Middle frontal gyrus (tissue), 1 donor: ENCODE measurements at regions not wholly inside any gene's neighbourhood (a gene's known extent, or its start where the extent isn't known, plus 50 kb on each side); places are given as distances from the start of the nearest gene placed in this dataset.
"Not testable (repeated sequence)": the region's sequence is repeated elsewhere in the genome, so short reads cannot be mapped to it uniquely, and the experiment has no call there.

Experiments used
- DNase-seq: peaks from one replicate; pipeline ENCODE4 v3.0.0-alpha.2; 2015; ENCODE audit warnings: low spot score; ENCODE audit errors: extremely low spot score

GRCh38 chr3:178320456-178321351 is 215.5 kb upstream of the KCNMB2 start:
- no peak for DNase-seq

- DNase-seq = no peak
Observed at GRCh38 chr3:178324356-178324755, 211.9 kb upstream of the KCNMB2 start.

GRCh38 chr3:178325330-178325729 is 210.9 kb upstream of the KCNMB2 start:
- no peak for DNase-seq

GRCh38 chr3:178329936-178330335 is 206.3 kb upstream of the KCNMB2 start:
- no peak for DNase-seq

- no peak for DNase-seq
Observed at GRCh38 chr3:178334239-178334638, 202.0 kb upstream of the KCNMB2 start.

GRCh38 chr3:178336336-178336735 is 199.9 kb upstream of the KCNMB2 start:
- DNase-seq = no peak

GRCh38 chr3:178340506-178340905 is 195.7 kb upstream of the KCNMB2 start:
- no peak for DNase-seq

GRCh38 chr3:178341636-178342035 is 194.6 kb upstream of the KCNMB2 start:
- no peak for DNase-seq

- no peak for DNase-seq
Observed at GRCh38 chr3:178342111-178342510, 194.1 kb upstream of the KCNMB2 start.

- no peak for DNase-seq
Observed at GRCh38 chr3:178343433-178344038, 192.7 kb upstream of the KCNMB2 start.

- DNase-seq = no peak
Observed at GRCh38 chr3:178345944-178346343, 190.3 kb upstream of the KCNMB2 start.

GRCh38 chr3:178348561-178349217 is 187.5 kb upstream of the KCNMB2 start:
- DNase-seq = not testable (repeated sequence)

GRCh38 chr3:178349218-178349596 is 187.0 kb upstream of the KCNMB2 start:
- DNase-seq = not testable (repeated sequence)

GRCh38 chr3:178350763-178351162 is 185.5 kb upstream of the KCNMB2 start:
- no peak for DNase-seq

- DNase-seq = no peak
Observed at GRCh38 chr3:178352326-178353005, 183.8 kb upstream of the KCNMB2 start.

- no peak for DNase-seq
Observed at GRCh38 chr3:178353006-178353694, 183.1 kb upstream of the KCNMB2 start.

- no peak for DNase-seq
Observed at GRCh38 chr3:178359728-178360127, 176.5 kb upstream of the KCNMB2 start.

GRCh38 chr3:178363048-178363447 is 173.2 kb upstream of the KCNMB2 start:
- DNase-seq = not testable (repeated sequence)

- no peak for DNase-seq
Observed at GRCh38 chr3:178367817-178368617, 168.2 kb upstream of the KCNMB2 start.

GRCh38 chr3:178369006-178369405 is 167.2 kb upstream of the KCNMB2 start:
- no peak for DNase-seq
